Panc1 (cell line): ENCODE measurements at regions not wholly inside any gene's neighbourhood (a gene's known extent, or its start where the extent isn't known, plus 50 kb on each side); places are given as distances from the start of the nearest gene placed in this dataset.
A peak's percentile ranks its signal among the peaks of the same experiment; 100 is the strongest.

Source experiments
- ATAC-seq: fragments of 200-7000 bp; cut with Tn5 transposase; 2 replicates; pipeline ENCODE4 v1.9.1; 2020; ENCODE audit warnings: mild to moderate bottlenecking, moderate library complexity
- BruUV-seq: library from RNA; stranded (reverse); fragments of 400-500 nt; replicated peaks from 2 replicates; lab custom pipeline; 2021; lab: Mats Ljungman, UMichigan
- CTCF ChIA-PET: fragments of 300-600 bp; sonication (Branson Sonifier 250); formaldehyde crosslinking; loops from one replicate; lab custom pipeline; 2022; ENCODE audit warnings: antibody characterized with exemption; lab: Charles Lee
- POLR2A ChIA-PET: fragments of 300-600 bp; sonication (Branson Sonifier 250); formaldehyde crosslinking; loops from one replicate; lab custom pipeline; 2022; ENCODE audit warnings: antibody characterized with exemption; lab: Charles Lee
- DNase-seq: peaks from one replicate; pipeline ENCODE4 v3.0.0-alpha.2; 2010; ENCODE audit warnings: low read depth, low spot score
- H3K27ac ChIP-seq: 2 replicates; pipeline ENCODE4 v1.5.1; 2011; ENCODE audit warnings: mild to moderate bottlenecking, low read length, inconsistent platforms
- H3K27me3 ChIP-seq: fragments of 200-500 bp; sonication (Bioruptor generic); 2 replicates; pipeline ENCODE4 v1.6.0; 2014; ENCODE audit warnings: low read length, inconsistent platforms; ENCODE audit not compliant: control insufficient read depth, insufficient read depth
- H3K36me3 ChIP-seq: fragments of 200-500 bp; sonication (Bioruptor generic); 2 replicates; pipeline ENCODE4 v1.5.1; 2014; ENCODE audit warnings: inconsistent platforms, mild to moderate bottlenecking, low read length, moderate library complexity; ENCODE audit not compliant: control insufficient read depth, insufficient read depth
- H3K4me1 ChIP-seq: 2 replicates; pipeline ENCODE4 v1.5.1; 2011; ENCODE audit warnings: inconsistent platforms, mild to moderate bottlenecking, low read length, moderate library complexity; ENCODE audit not compliant: control insufficient read depth, insufficient read depth
- H3K4me3 ChIP-seq, 2 experiments: 2 replicates each; pipeline ENCODE4 v1.5.1; 2011 to 2012; ENCODE audit warnings: low read depth in 2 of 2, low read length in 2 of 2, mild to moderate bottlenecking in 2 of 2, inconsistent platforms in 1 of 2, moderate library complexity in 1 of 2
- H3K9me3 ChIP-seq: fragments of 200-500 bp; sonication (Bioruptor generic); 2 replicates; pipeline ENCODE4 v1.5.1; 2014; ENCODE audit warnings: low read depth, mild to moderate bottlenecking, inconsistent platforms, low read length, moderate library complexity; ENCODE audit not compliant: control insufficient read depth, insufficient read depth
- POLR2AphosphoS5 ChIP-seq: IDR thresholded peaks from 2 replicates; pipeline ENCODE4 v1.6.1; 2012; ENCODE audit warnings: mild to moderate bottlenecking, low read depth, low read length, moderate library complexity
- REST ChIP-seq, 2 experiments: IDR thresholded peaks; 2 replicates each; pipeline ENCODE4 v1.6.1; 2011 to 2012; ENCODE audit warnings: low read depth in 2 of 2, control low read depth in 1 of 2, low read length in 1 of 2, mild to moderate bottlenecking in 1 of 2, moderate library complexity in 1 of 2; ENCODE audit not compliant: insufficient read depth in 1 of 2
- SIN3A ChIP-seq: IDR thresholded peaks from 2 replicates; pipeline ENCODE4 v1.6.1; 2012; ENCODE audit warnings: low read depth, mild to moderate bottlenecking, low read length, moderate library complexity, borderline replicate concordance; ENCODE audit not compliant: insufficient read depth
- TCF7L2 ChIP-seq: IDR thresholded peaks from 2 replicates; pipeline ENCODE4 v1.6.1; 2011; ENCODE audit warnings: mild to moderate bottlenecking, low read depth, low read length, inconsistent platforms
- in situ Hi-C: cut with HindIII; loops from 2 replicates; pipeline ENCODE4 v1.10.0; 2016; ENCODE audit warnings: low sequenced_read_pairs, low pct_unique_long_range_greater_than_20kb
- intact Hi-C: fragments of 100-400 bp; cut with micrococcal nuclease; formaldehyde crosslinking; loops from one replicate; pipeline ENCODE4 v1.10.0; 2022; ENCODE audit not compliant: unreplicated experiment
- TF ChIP-seq, protein P1 (sequence below): fragments of 450-650 bp; IDR thresholded peaks from 2 replicates; pipeline ENCODE4 v1.5.1; 2017; ENCODE audit warnings: mild to moderate bottlenecking

- POLR2A ChIA-PET: no interaction called here
- H3K9me3 ChIP-seq: no peaks in the 10 kb centered on the region
- TF ChIP-seq TCF7L2 (no peak), POLR2AphosphoS5 (no peak), REST (IDR thresholded peaks at IDR 0.05; ENCODE audit: insufficient read depth in 1 of 2, low read depth in 2 of 2, low read length in 1 of 2) (no peak), SIN3A (no peak)
- TF ChIP-seq, protein P1, sequence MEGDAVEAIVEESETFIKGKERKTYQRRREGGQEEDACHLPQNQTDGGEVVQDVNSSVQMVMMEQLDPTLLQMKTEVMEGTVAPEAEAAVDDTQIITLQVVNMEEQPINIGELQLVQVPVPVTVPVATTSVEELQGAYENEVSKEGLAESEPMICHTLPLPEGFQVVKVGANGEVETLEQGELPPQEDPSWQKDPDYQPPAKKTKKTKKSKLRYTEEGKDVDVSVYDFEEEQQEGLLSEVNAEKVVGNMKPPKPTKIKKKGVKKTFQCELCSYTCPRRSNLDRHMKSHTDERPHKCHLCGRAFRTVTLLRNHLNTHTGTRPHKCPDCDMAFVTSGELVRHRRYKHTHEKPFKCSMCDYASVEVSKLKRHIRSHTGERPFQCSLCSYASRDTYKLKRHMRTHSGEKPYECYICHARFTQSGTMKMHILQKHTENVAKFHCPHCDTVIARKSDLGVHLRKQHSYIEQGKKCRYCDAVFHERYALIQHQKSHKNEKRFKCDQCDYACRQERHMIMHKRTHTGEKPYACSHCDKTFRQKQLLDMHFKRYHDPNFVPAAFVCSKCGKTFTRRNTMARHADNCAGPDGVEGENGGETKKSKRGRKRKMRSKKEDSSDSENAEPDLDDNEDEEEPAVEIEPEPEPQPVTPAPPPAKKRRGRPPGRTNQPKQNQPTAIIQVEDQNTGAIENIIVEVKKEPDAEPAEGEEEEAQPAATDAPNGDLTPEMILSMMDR: peak; percentile 36; the same call in 1 of the 2 replicates
- in situ Hi-C loops: no loop called here
- no peaks in the 10 kb centered on the region for H3K36me3 ChIP-seq
- H3K4me1 ChIP-seq: no peaks in the 10 kb centered on the region
- intact Hi-C loops: loop anchor here (2.0 kb wide), 1 partner anchor 109 kb away; no protein-coding TSS in a partner anchor
- no peak overlapping the region for H3K27ac ChIP-seq
- no peak overlapping the region for H3K4me3 ChIP-seq
- no TSS peak for BruUV-seq
- no peak for ATAC-seq
- DNase-seq: no peak
- H3K27me3 ChIP-seq: peaks cover 14% of the 10 kb centered on the region
- CTCF ChIA-PET: interaction anchor here (1.2 kb wide), 1 partner anchor 110 kb away, joined by 11 read pairs; no protein-coding TSS in a partner anchor
These were observed 88.7 kb upstream of the PHF24 start for GRCh38 chr9:34869390-34869789.

- H3K9me3 ChIP-seq: no peaks in the 10 kb centered on the region
- in situ Hi-C loops: no loop called here
- intact Hi-C loops: no loop called here
- no peak for DNase-seq
- no peak overlapping the region for H3K4me3 ChIP-seq
- H3K27me3 ChIP-seq: peaks cover 14% of the 10 kb centered on the region
- no peaks in the 10 kb centered on the region for H3K4me1 ChIP-seq
- no TSS peak for BruUV-seq
- ChIA-PET POLR2A (no interaction called here), CTCF (no interaction called here)
- no peak overlapping the region for H3K27ac ChIP-seq
- TF ChIP-seq SIN3A (no peak), TCF7L2 (no peak), REST (IDR thresholded peaks at IDR 0.05; ENCODE audit: insufficient read depth in 1 of 2, low read depth in 2 of 2, low read length in 1 of 2) (no peak)
- TF ChIP-seq, protein P1: no peak
- no peak for ATAC-seq
- no peaks in the 10 kb centered on the region for H3K36me3 ChIP-seq
These were observed 91.5 kb upstream of the PHF24 start for GRCh38 chr9:34866614-34867013.
